Islet precursor cell (in vitro differentiated cells): ENCODE measurements at regions not wholly inside any gene's neighbourhood (a gene's known extent, or its start where the extent isn't known, plus 50 kb on each side); places are given as distances from the start of the nearest gene placed in this dataset.

Experiments
- DNase-seq: peaks from one replicate; pipeline ENCODE4 v3.0.0-alpha.2; 2018

GRCh38 chr4:26257850-26258249 is 63.0 kb upstream of the RBPJ start:
- DNase-seq: no peak

- DNase-seq: no peak
These were observed 60.2 kb upstream of the RBPJ start for GRCh38 chr4:26260571-26260970.

GRCh38 chr4:26261405-26261804 is 59.4 kb upstream of the RBPJ start:
- no peak for DNase-seq

GRCh38 chr4:26263165-26263564 is 57.6 kb upstream of the RBPJ start:
- no peak for DNase-seq

- no peak for DNase-seq
These were observed 56.7 kb upstream of the RBPJ start for GRCh38 chr4:26264109-26264508.

GRCh38 chr4:26267087-26267486 is 53.7 kb upstream of the RBPJ start:
- DNase-seq: no peak

GRCh38 chr4:26268246-26268645 is 52.6 kb upstream of the RBPJ start:
- DNase-seq: no peak

- no peak for DNase-seq
These were observed 51.8 kb upstream of the RBPJ start for GRCh38 chr4:26269038-26269437.
